ENCODE measurements at regions not wholly inside any gene's neighbourhood (a gene's known extent, or its start where the extent isn't known, plus 50 kb on each side); places are given as distances from the start of the nearest gene placed in this dataset.

DNA sequence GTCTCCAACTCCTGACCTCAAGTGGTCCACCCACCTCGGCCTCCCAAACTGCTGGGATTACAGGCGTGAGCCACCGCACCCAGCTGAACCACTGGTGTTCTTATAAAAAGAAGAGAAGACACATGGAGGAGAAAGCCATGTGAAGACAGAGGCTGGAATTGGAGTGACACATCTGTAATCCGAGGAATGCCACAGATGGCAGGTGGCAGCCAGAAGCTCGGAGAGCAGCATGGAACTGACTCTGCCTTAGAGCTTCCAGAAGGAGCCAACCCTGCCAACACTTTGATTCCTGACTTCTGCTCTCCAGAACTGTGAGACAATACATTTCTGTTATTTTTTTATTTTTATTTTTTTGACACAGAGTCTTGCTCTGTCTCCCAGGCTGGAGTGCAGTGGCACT lies 59.0 kb upstream of the ATP2B4 start:
- POLR2A ChIA-PET, result interaction anchor here (0.7 kb wide), 1 partner anchor 573 kb away, joined by 3 read pairs; no protein-coding TSS in a partner anchor
- ATAC-seq (no peak), FAIRE-seq (no peak), DNase-seq (ENCODE audit: extremely low read depth in 1 of 4, low spot score in 3 of 4) (no peak)
- in situ Hi-C loops (cut with MboI), result no loop called here
- no peak overlapping the region for H3K27ac ChIP-seq (ENCODE audit: extremely low read depth, low read depth, low read length)
- CTCF ChIA-PET (ENCODE audit: low intra/inter-chr PET ratio), result no interaction called here
- 4% methylated on average over 5 of the region's 5 CpGs for WGBS (ENCODE audit: insufficient coverage, low coverage, missing lambda C conversion rate)
- H4K20me1 ChIP-seq (replicated peaks; ENCODE audit: control insufficient read depth, insufficient read depth, low read length), result no peaks in the 10 kb centered on the region
- H3K9me1 ChIP-seq (ENCODE audit: control insufficient read depth, insufficient read depth, low read length), result no peaks in the 10 kb centered on the region
- H3K9ac ChIP-seq (ENCODE audit: insufficient read depth in 1 of 2, low read depth in 2 of 2, low read length in 2 of 2), result no peak overlapping the region
- H3K9me3 ChIP-seq (replicated peaks; ENCODE audit: control insufficient read depth, insufficient read depth, low read depth, low read length), result no peaks in the 10 kb centered on the region
- TF ChIP-seq MAFG (tag; conservative IDR thresholded peaks at IDR 0.05) (no peak), RREB1 (CRISPR knock-in tag; IDR thresholded peaks at IDR 0.05) (no peak), KDM2B (CRISPR knock-in tag; IDR thresholded peaks at IDR 0.05) (no peak), PTBP1 (IDR thresholded peaks at IDR 0.05; ENCODE audit: low read depth, low read length) (no peak)
- intact Hi-C loops (cut with micrococcal nuclease), result no loop called here
- H2AFZ ChIP-seq (ENCODE audit: low read depth, low read length), result no peak overlapping the region
- H3K79me2 ChIP-seq (ENCODE audit: control insufficient read depth, insufficient read depth, low read length), result no peaks in the 10 kb centered on the region
- no peak overlapping the region for H3K4me2 ChIP-seq (ENCODE audit: insufficient read depth, low read length)
- no peaks in the 10 kb centered on the region for H3K36me3 ChIP-seq (ENCODE audit: control insufficient read depth, insufficient read depth, low read length)
- no TSS peak for BruUV-seq (replicated peaks)
- H3K4me3 ChIP-seq, result no peak overlapping the region
- peaks cover 0 to 4% of the 10 kb centered on the region in 2 experiments; a peak in 1 of 5 replicates for H3K4me1 ChIP-seq (replicated peaks in 1 of 2; ENCODE audit: control insufficient read depth in 2 of 2, insufficient read depth in 2 of 2, low read length in 2 of 2)
- H3K27me3 ChIP-seq (ENCODE audit: control insufficient read depth in 2 of 2, insufficient read depth in 2 of 2, low read length in 2 of 2), result peaks cover 48 to 72% of the 10 kb centered on the region in 2 experiments

Data from K562 (cell line).